Transverse colon (tissue), 4 donors: ENCODE measurements at regions not wholly inside any gene's neighbourhood (a gene's known extent, or its start where the extent isn't known, plus 50 kb on each side); places are given as distances from the start of the nearest gene placed in this dataset.

Experiments used
- DNase-seq: peaks from one replicate; pipeline ENCODE4 v3.0.0-alpha.2; 2019
- H3K27ac ChIP-seq, 4 donors: fragments of 200-600 bp; sonication (generic); 2 replicates each; pipeline ENCODE4 v1.5.1; 2016 to 2018; ENCODE audit warnings: inconsistent platforms in 4 of 4
- H3K27me3 ChIP-seq: fragments of 200-600 bp; sonication (generic); 2 replicates; pipeline ENCODE4 v1.5.1; 2017; ENCODE audit warnings: inconsistent platforms
- H3K36me3 ChIP-seq, 4 donors: fragments of 200-600 bp; sonication (generic); 2 replicates each; pipeline ENCODE4 v1.5.1; 2017 to 2019; ENCODE audit warnings: inconsistent platforms in 4 of 4
- H3K4me1 ChIP-seq, 4 donors: fragments of 200-600 bp; sonication (generic); 2 replicates each; pipeline ENCODE4 v1.5.1; 2017 to 2020; ENCODE audit warnings: inconsistent platforms in 4 of 4
- H3K4me3 ChIP-seq, 4 donors: fragments of 200-600 bp; sonication (generic); 1 replicate in 1 of 4; 2 replicates in 3 of 4; pipeline versions ENCODE4 v1.5.1 to v1.6.1; 2017 to 2019; ENCODE audit warnings: inconsistent platforms in 4 of 4
- H3K9me3 ChIP-seq, 2 donors: fragments of 200-600 bp; sonication (generic); 2 replicates each; pipeline ENCODE4 v1.5.1; 2017 to 2019; ENCODE audit warnings: inconsistent platforms in 2 of 2
- CTCF ChIP-seq, 5 experiments: fragments of 200-600 bp in 3 of 5; fragments of 450-650 bp in 2 of 5; sonication (generic) in 3 of 5; IDR thresholded peaks; 1 replicate in 2 of 5; 2 replicates in 3 of 5; pipeline ENCODE4 v1.5.1; 2016 to 2017; ENCODE audit warnings: antibody characterized with exemption in 5 of 5, inconsistent platforms in 3 of 5, mild to moderate bottlenecking in 2 of 5, moderate library complexity in 1 of 5
- EP300 ChIP-seq: sonication (generic); formaldehyde crosslinking; IDR thresholded peaks from one replicate; pipeline ENCODE4 v1.6.1; 2017; ENCODE audit warnings: antibody characterized with exemption, low read depth
- POLR2A ChIP-seq: fragments of 450-650 bp; IDR thresholded peaks from one replicate; pipeline ENCODE4 v1.6.1; 2016; ENCODE audit warnings: antibody characterized with exemption, mild to moderate bottlenecking, moderate library complexity
- POLR2AphosphoS5 ChIP-seq, 3 donors: sonication (generic); formaldehyde crosslinking; IDR thresholded peaks; one replicate each; pipeline ENCODE4 v1.6.1; 2016; ENCODE audit warnings: antibody characterized with exemption in 3 of 3
- WGBS, 2 donors: methylation state at CpG; one replicate each; pipeline ENCODE4 v1.1.5; 2018; ENCODE audit warnings: low coverage in 1 of 2; 5-methylcytosine and 5-hydroxymethylcytosine counted together
- in situ Hi-C, 4 donors: fragments of 200-750 bp; cut with MboI; loops; one replicate each; pipeline versions ENCODE4 v1.15.0 to v1.15.1; 2017; ENCODE audit warnings: low sequenced_read_pairs in 3 of 4, low pct_ligation_motif_present in 1 of 4, low pct_unique_long_range_greater_than_20kb in 1 of 4
- intact Hi-C: fragments of 100-400 bp; cut with DNase I; formaldehyde crosslinking; loops from one replicate; pipeline ENCODE4 v1.15.1; 2023; ENCODE audit warnings: low total_unique reads

- intact Hi-C loops (no loop called here), in situ Hi-C loops (no loop called here)
- Histone ChIP-seq H3K27me3 (no peaks in the 10 kb centered on the region), H3K9me3 (no peaks in the 10 kb centered on the region), H3K4me1 (peaks cover 3 to 33% (median 23%) of the 10 kb centered on the region in 4 donors), H3K27ac (peak overlapping the region in 3 of 4 donors; percentile 14 to 52 (median 24)), H3K36me3 (no peaks in the 10 kb centered on the region), H3K4me3 (no peak overlapping the region)
- TF ChIP-seq CTCF (IDR thresholded peaks at IDR 0.05) (peak in 1 of 5 experiments; percentile 9), POLR2AphosphoS5 (IDR thresholded peaks at IDR 0.05) (no peak)
- peak; percentile 23 for DNase-seq
- WGBS, 2 donors = 72% methylated on average over 18 of the region's 18 CpGs; no CpG with 5 or more reads in 1 of the 2 donors
Measured at GRCh38 chr2:16125614-16126516, 185.5 kb downstream of the MYCN start.

- Histone ChIP-seq H3K4me1 (peaks cover 3 to 33% (median 23%) of the 10 kb centered on the region in 4 donors), H3K9me3 (no peaks in the 10 kb centered on the region), H3K4me3 (no peak overlapping the region), H3K27me3 (no peaks in the 10 kb centered on the region), H3K27ac (peak overlapping the region in 3 of 4 donors; percentile 24 to 53 (median 48)), H3K36me3 (no peaks in the 10 kb centered on the region)
- no peak for DNase-seq
- WGBS, 2 donors = 70 to 80% methylated on average over 6 to 8 of the region's 8 CpGs
- in situ Hi-C loops (no loop called here), intact Hi-C loops (no loop called here)
- TF ChIP-seq CTCF (IDR thresholded peaks at IDR 0.05) = no peak
- no peak for TF ChIP-seq POLR2A
- TF ChIP-seq EP300 = no peak
- no peak for TF ChIP-seq POLR2AphosphoS5 (IDR thresholded peaks at IDR 0.05)
Measured at GRCh38 chr2:16124881-16125613, 184.7 kb downstream of the MYCN start.

- Histone ChIP-seq H3K4me1 (peaks cover 3 to 33% (median 23%) of the 10 kb centered on the region in 4 donors), H3K27ac (peak overlapping the region; percentile 24 to 66 (median 58)), H3K27me3 (no peaks in the 10 kb centered on the region), H3K4me3 (no peak overlapping the region), H3K9me3 (no peaks in the 10 kb centered on the region), H3K36me3 (no peaks in the 10 kb centered on the region)
- intact Hi-C loops = no loop called here
- DNase-seq = no peak
- in situ Hi-C loops = no loop called here
- TF ChIP-seq CTCF (IDR thresholded peaks at IDR 0.05) (no peak), POLR2AphosphoS5 (IDR thresholded peaks at IDR 0.05) (peak in 1 of 3 donors; percentile 5)
- WGBS, 2 donors = 59 to 61% methylated on average over 2 to 10 of the region's 10 CpGs
Measured at GRCh38 chr2:16123856-16124780, 183.8 kb downstream of the MYCN start.
